Endothelial cell of umbilical vein (primary cell): ENCODE measurements at regions not wholly inside any gene's neighbourhood (a gene's known extent, or its start where the extent isn't known, plus 50 kb on each side); places are given as distances from the start of the nearest gene placed in this dataset.

Source experiments
- BruUV-seq: library from RNA; stranded (reverse); fragments of 400-500 nt; replicated peaks from 2 replicates; lab custom pipeline; 2021; lab: Mats Ljungman, UMichigan
- CTCF ChIA-PET: fragments of 300-600, 350-600 bp; sonication (Branson Sonifier 250); formaldehyde crosslinking; loops from one replicate; lab custom pipeline; 2021; ENCODE audit warnings: antibody characterized with exemption, inconsistent platforms; lab: Charles Lee
- POLR2A ChIA-PET: fragments of 300-600, 350-600 bp; sonication (Branson Sonifier 250); formaldehyde crosslinking; loops from one replicate; lab custom pipeline; 2021; ENCODE audit warnings: antibody characterized with exemption, inconsistent platforms; lab: Charles Lee
- DNase-seq: peaks from one replicate; pipeline ENCODE4 v3.0.0-alpha.2; 2011; ENCODE audit warnings: low read depth, low spot score
- FAIRE-seq: peaks from 2 replicates; lab custom pipeline; 2011; peaks lifted over from hg19 to GRCh38; lab: Jason Lieb, UNC
- H2AFZ ChIP-seq: 2 replicates; pipeline ENCODE4 v1.6.0; 2012; ENCODE audit warnings: low read depth, low read length, control low read depth, inconsistent platforms
- H3K27ac ChIP-seq: 2 replicates; pipeline ENCODE4 v1.5.1; 2011; ENCODE audit warnings: low read depth, mild to moderate bottlenecking, control low read depth, low read length, moderate library complexity; ENCODE audit not compliant: insufficient read depth
- H3K27me3 ChIP-seq, 2 experiments: 2 replicates each; pipeline versions ENCODE4 v1.6.0 to v1.6.1; 2011; ENCODE audit warnings: low read length in 2 of 2, mixed read lengths in 1 of 2; ENCODE audit not compliant: control insufficient read depth in 2 of 2, insufficient read depth in 2 of 2
- H3K36me3 ChIP-seq, 2 experiments: 2 replicates in 1 of 2; 3 replicates in 1 of 2; pipeline ENCODE4 v1.5.1; 2011; ENCODE audit warnings: low read length in 2 of 2, mild to moderate bottlenecking in 1 of 2, moderate library complexity in 1 of 2; ENCODE audit not compliant: control insufficient read depth in 2 of 2, insufficient read depth in 2 of 2; ENCODE audit errors: extremely low read depth in 1 of 2
- H3K4me1 ChIP-seq: 3 replicates; pipeline ENCODE4 v1.5.1; 2011; ENCODE audit warnings: mild to moderate bottlenecking, low read length; ENCODE audit not compliant: control insufficient read depth, insufficient read depth; ENCODE audit errors: extremely low read depth
- H3K4me2 ChIP-seq: 2 replicates; pipeline ENCODE4 v1.6.1; 2011; ENCODE audit warnings: low read length, control low read depth, mixed read lengths; ENCODE audit not compliant: insufficient read depth
- H3K4me3 ChIP-seq, 3 experiments: fragments of 200-600 bp in 1 of 3; sonication (generic), shearing (Covaris generic) in 1 of 3; replicated peaks in 1 of 3; 2 replicates each; pipeline ENCODE4 v1.5.1; 2011 to 2016; ENCODE audit warnings: control low read depth in 3 of 3, low read length in 3 of 3, mild to moderate bottlenecking in 2 of 3, inconsistent platforms in 1 of 3, low read depth in 1 of 3, moderate library complexity in 1 of 3; ENCODE audit not compliant: insufficient read depth in 1 of 3
- H3K79me2 ChIP-seq: 2 replicates; pipeline ENCODE4 v1.6.0; 2012; ENCODE audit warnings: low read length, inconsistent platforms; ENCODE audit not compliant: control insufficient read depth, insufficient read depth
- H3K9ac ChIP-seq: replicated peaks from 2 replicates; pipeline ENCODE3; 2011; ENCODE audit warnings: low read length, control low read depth; ENCODE audit not compliant: insufficient read depth; ENCODE audit errors: extremely low read depth
- H3K9me1 ChIP-seq: replicated peaks from 3 replicates; pipeline ENCODE4 v1.6.0; 2011; ENCODE audit warnings: mild to moderate bottlenecking, low read length; ENCODE audit not compliant: control insufficient read depth, insufficient read depth; ENCODE audit errors: extremely low read depth
- H3K9me3 ChIP-seq: replicated peaks from 2 replicates; pipeline ENCODE4 v1.5.1; 2012; ENCODE audit warnings: low read length, inconsistent platforms; ENCODE audit not compliant: control insufficient read depth, insufficient read depth
- H4K20me1 ChIP-seq: replicated peaks from 2 replicates; pipeline ENCODE3; 2011; ENCODE audit warnings: mild to moderate bottlenecking, low read length; ENCODE audit not compliant: control insufficient read depth, insufficient read depth; ENCODE audit errors: extremely low read depth
- EZH2 ChIP-seq: IDR thresholded peaks from 2 replicates; pipeline ENCODE4 v1.6.1; 2012; ENCODE audit warnings: borderline replicate concordance, low read depth, mild to moderate bottlenecking, moderate library complexity, low read length, inconsistent platforms; ENCODE audit not compliant: severe bottlenecking
- FOS ChIP-seq: IDR thresholded peaks from 2 replicates; pipeline ENCODE4 v1.6.1; 2011; ENCODE audit warnings: mild to moderate bottlenecking, low read length, moderate library complexity, borderline replicate concordance; ENCODE audit not compliant: insufficient read depth
- GATA2 ChIP-seq: IDR thresholded peaks from 2 replicates; pipeline ENCODE4 v1.7.0; 2011; ENCODE audit warnings: low read depth, mild to moderate bottlenecking, moderate library complexity, mixed read lengths, low read length; ENCODE audit not compliant: insufficient read length, insufficient read depth
- JUN ChIP-seq: IDR thresholded peaks from 2 replicates; pipeline ENCODE4 v1.6.1; 2011; ENCODE audit warnings: borderline replicate concordance, low read depth; ENCODE audit not compliant: insufficient read length, insufficient read depth
- MYC ChIP-seq: IDR thresholded peaks from one replicate; pipeline ENCODE4 v1.6.1; 2011; ENCODE audit warnings: mild to moderate bottlenecking, low read depth, low read length
- POLR2A ChIP-seq: IDR thresholded peaks from 2 replicates; pipeline ENCODE4 v1.6.1; 2012; ENCODE audit warnings: low read depth, mild to moderate bottlenecking, control low read depth, low read length
- dilution Hi-C: fragments of 300-500 bp; cut with MboI; formaldehyde crosslinking; loops from one replicate; pipeline ENCODE4 v1.15.0; 2019; ENCODE audit warnings: low sequenced_read_pairs; ENCODE audit not compliant: extremely low pct_ligation_motif_present
- intact Hi-C: fragments of 100-400 bp; cut with micrococcal nuclease; formaldehyde crosslinking; loops from one replicate; pipeline ENCODE4 v1.10.0; 2022
- TF ChIP-seq, protein P1 (sequence below): IDR thresholded peaks from 2 replicates; pipeline ENCODE4 v1.6.1; 2011; ENCODE audit not compliant: insufficient read depth, insufficient read length

DNA sequence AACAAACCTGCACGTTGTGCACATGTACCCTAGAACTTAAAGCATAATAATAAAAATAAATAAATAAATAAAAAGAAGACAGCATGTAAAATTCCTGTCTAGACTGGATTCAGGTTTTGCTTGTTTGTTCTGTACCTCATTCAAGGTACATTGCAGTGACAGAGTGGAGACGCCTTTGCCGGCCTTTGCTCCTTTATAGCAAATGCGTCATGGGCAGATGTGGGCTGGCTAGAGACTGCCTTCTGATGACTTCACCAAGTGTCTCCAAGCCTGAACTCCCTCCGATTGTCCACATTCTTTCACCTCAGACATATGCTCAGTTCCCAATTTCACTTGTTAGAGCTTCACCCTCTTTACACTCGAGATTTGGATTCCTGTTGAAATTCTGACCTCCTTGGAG, 147.8 kb upstream of the ARHGAP20 start:
- H2AFZ ChIP-seq, result no peak overlapping the region
- DNase-seq, result no peak
- CTCF ChIA-PET, result no interaction called here
- H3K9me1 ChIP-seq, result no peaks in the 10 kb centered on the region
- H3K4me3 ChIP-seq, result no peak overlapping the region
- H3K4me1 ChIP-seq, result peaks cover 2% of the 10 kb centered on the region
- no TSS peak for BruUV-seq
- no peak overlapping the region for H3K27ac ChIP-seq
- no peaks in the 10 kb centered on the region for H3K36me3 ChIP-seq
- no peaks in the 10 kb centered on the region for H4K20me1 ChIP-seq
- H3K27me3 ChIP-seq, result no peaks in the 10 kb centered on the region
- no peak overlapping the region for H3K9ac ChIP-seq
- H3K4me2 ChIP-seq, result no peak overlapping the region
- H3K79me2 ChIP-seq, result no peaks in the 10 kb centered on the region
- intact Hi-C loops (loop anchor here (2.0 to 5.0 kb wide), 2 partner anchors 13 to 148 kb away; partner anchors contain the start of gene ARHGAP20), dilution Hi-C loops (no loop called here)
- TF ChIP-seq MYC (no peak), POLR2A (no peak), GATA2 (no peak), EZH2 (no peak), JUN (no peak)
- TF ChIP-seq, protein P1, sequence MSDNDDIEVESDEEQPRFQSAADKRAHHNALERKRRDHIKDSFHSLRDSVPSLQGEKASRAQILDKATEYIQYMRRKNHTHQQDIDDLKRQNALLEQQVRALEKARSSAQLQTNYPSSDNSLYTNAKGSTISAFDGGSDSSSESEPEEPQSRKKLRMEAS, result no peak
- H3K9me3 ChIP-seq, result no peaks in the 10 kb centered on the region
- POLR2A ChIA-PET, result no interaction called here
- no peak for FAIRE-seq

DNA sequence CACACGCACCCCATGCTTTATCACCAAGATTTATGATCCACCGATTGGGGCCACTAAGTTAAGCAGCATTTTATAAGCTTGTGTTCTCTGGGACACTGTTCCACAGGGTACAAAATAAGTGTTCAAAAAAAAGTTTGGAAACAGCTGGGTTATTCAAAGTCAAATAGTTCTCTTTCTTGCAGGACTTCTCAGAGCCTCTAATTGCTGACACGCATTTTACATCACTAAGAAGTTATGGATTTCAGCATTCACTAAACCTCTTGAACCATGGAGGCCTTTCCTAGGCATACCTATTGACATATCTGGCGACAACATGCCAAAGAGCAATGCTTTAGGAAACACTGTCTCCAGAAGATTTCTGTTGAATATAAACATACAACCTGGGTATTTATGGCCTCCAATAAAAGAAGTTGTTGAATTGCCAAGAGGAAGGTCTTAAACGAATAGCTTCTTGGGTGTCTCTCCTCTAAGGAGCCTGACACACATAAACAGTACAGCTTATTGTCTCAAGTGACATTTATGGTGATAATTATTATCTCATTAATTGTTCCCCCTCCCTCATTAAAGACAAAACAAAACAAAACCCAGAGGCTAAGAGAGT, 147.1 kb upstream of the ARHGAP20 start:
- H3K79me2 ChIP-seq, result no peaks in the 10 kb centered on the region
- H3K27ac ChIP-seq, result no peak overlapping the region
- no peak overlapping the region for H3K4me3 ChIP-seq
- no peak overlapping the region for H2AFZ ChIP-seq
- no peaks in the 10 kb centered on the region for H3K36me3 ChIP-seq
- FAIRE-seq (no peak), DNase-seq (no peak)
- POLR2A ChIA-PET, result no interaction called here
- H3K9me3 ChIP-seq, result no peaks in the 10 kb centered on the region
- no peaks in the 10 kb centered on the region for H4K20me1 ChIP-seq
- BruUV-seq, result no TSS peak
- intact Hi-C loops, result loop anchor here (5.0 kb wide), 1 partner anchor 147 kb away; the partner anchor contains the start of gene ARHGAP20
- CTCF ChIA-PET, result interaction anchor here (0.6 to 1.1 kb wide), 2 partner anchors 26 to 27 kb away, joined by 3 read pairs; no protein-coding TSS in a partner anchor
- no peaks in the 10 kb centered on the region for H3K27me3 ChIP-seq
- no peak overlapping the region for H3K4me2 ChIP-seq
- H3K9me1 ChIP-seq, result no peaks in the 10 kb centered on the region
- TF ChIP-seq FOS, result no peak
- dilution Hi-C loops, result no loop called here
- peaks cover 2% of the 10 kb centered on the region for H3K4me1 ChIP-seq
- no peak overlapping the region for H3K9ac ChIP-seq
